ENCODE measurements at regions not wholly inside any gene's neighbourhood (a gene's known extent, or its start where the extent isn't known, plus 50 kb on each side); places are given as distances from the start of the nearest gene placed in this dataset.
"Not testable (repeated sequence)": the region's sequence is repeated elsewhere in the genome, so short reads cannot be mapped to it uniquely, and the experiment has no call there.

DNA sequence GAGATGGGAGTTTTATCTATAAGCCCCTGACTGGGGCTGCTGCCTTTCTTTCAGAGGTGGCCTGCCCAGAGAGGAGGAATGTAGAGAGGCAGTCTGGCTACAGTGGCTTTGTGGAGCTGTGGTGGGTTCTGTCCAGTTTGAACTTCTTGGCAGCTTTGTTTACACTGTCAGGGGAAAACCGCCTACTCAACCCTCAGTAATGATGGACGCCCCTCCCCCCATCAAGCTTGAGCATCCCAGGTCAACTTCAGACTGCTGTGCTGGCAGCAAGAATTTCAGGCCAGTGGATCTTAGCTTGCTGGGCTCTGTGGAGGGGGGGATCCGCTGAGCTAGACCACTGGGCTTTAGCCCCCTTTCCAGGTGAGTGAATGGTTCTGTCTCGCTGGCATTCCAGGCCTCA is 51.6 kb upstream of the THUMPD2 start:
- TF ChIP-seq, protein P1, sequence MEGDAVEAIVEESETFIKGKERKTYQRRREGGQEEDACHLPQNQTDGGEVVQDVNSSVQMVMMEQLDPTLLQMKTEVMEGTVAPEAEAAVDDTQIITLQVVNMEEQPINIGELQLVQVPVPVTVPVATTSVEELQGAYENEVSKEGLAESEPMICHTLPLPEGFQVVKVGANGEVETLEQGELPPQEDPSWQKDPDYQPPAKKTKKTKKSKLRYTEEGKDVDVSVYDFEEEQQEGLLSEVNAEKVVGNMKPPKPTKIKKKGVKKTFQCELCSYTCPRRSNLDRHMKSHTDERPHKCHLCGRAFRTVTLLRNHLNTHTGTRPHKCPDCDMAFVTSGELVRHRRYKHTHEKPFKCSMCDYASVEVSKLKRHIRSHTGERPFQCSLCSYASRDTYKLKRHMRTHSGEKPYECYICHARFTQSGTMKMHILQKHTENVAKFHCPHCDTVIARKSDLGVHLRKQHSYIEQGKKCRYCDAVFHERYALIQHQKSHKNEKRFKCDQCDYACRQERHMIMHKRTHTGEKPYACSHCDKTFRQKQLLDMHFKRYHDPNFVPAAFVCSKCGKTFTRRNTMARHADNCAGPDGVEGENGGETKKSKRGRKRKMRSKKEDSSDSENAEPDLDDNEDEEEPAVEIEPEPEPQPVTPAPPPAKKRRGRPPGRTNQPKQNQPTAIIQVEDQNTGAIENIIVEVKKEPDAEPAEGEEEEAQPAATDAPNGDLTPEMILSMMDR (conservative IDR thresholded peaks at IDR 0.05; ENCODE audit: low read depth in 2 of 2) = not testable (repeated sequence)
- TF ChIP-seq CREB1 (CRISPR knock-in tag; IDR thresholded peaks at IDR 0.05; ENCODE audit: low read depth); EZH2phosphoT487 (IDR thresholded peaks at IDR 0.05; ENCODE audit: unreplicated experiment): not testable (repeated sequence)

All from GM23338 (cell line).